Thyroid gland (tissue), 4 donors: ENCODE measurements at regions not wholly inside any gene's neighbourhood (a gene's known extent, or its start where the extent isn't known, plus 50 kb on each side); places are given as distances from the start of the nearest gene placed in this dataset.

Experiments used
- DNase-seq, 2 donors: peaks; one replicate each; pipeline ENCODE4 v3.0.0-alpha.2; 2019
- H3K27ac ChIP-seq, 3 donors: fragments of 200-600 bp; sonication (generic); 1 replicate in 2 of 3; 2 replicates in 1 of 3; pipeline ENCODE4 v1.5.1; 2016 to 2019; ENCODE audit warnings: mild to moderate bottlenecking in 1 of 3, moderate library complexity in 1 of 3
- H3K27me3 ChIP-seq: fragments of 200-600 bp; sonication (generic); one replicate; pipeline ENCODE4 v1.5.1; 2019
- H3K36me3 ChIP-seq, 2 donors: fragments of 200-600 bp; sonication (generic); one replicate each; pipeline ENCODE4 v1.5.1; 2016 to 2019
- H3K4me1 ChIP-seq, 2 donors: fragments of 200-600 bp; sonication (generic); one replicate each; pipeline ENCODE4 v1.5.1; 2017 to 2019
- H3K4me3 ChIP-seq, 3 donors: fragments of 200-600 bp; sonication (generic); replicated peaks in 1 of 3; 1 replicate in 2 of 3; 2 replicates in 1 of 3; pipeline ENCODE4 v1.5.1; 2016; ENCODE audit warnings: mild to moderate bottlenecking in 1 of 3
- H3K9me3 ChIP-seq: fragments of 200-600 bp; sonication (generic); one replicate; pipeline ENCODE4 v1.5.1; 2017
- CTCF ChIP-seq, 6 experiments: fragments of 200-600 bp in 3 of 6; fragments of 450-650 bp in 3 of 6; sonication (generic) in 3 of 6; IDR thresholded peaks; one replicate each; pipeline ENCODE4 v1.5.1; 2016 to 2019; ENCODE audit warnings: antibody characterized with exemption in 6 of 6, mild to moderate bottlenecking in 2 of 6, inconsistent platforms in 1 of 6, moderate library complexity in 1 of 6
- POLR2A ChIP-seq, 2 donors: fragments of 450-650 bp; IDR thresholded peaks; one replicate each; pipeline ENCODE4 v1.6.1; 2017; ENCODE audit warnings: antibody characterized with exemption in 2 of 2, mild to moderate bottlenecking in 2 of 2, moderate library complexity in 1 of 2
- WGBS, 2 donors: methylation state at CpG; one replicate each; pipeline ENCODE4 v1.1.5; 2017; 5-methylcytosine and 5-hydroxymethylcytosine counted together
- intact Hi-C: fragments of 100-400 bp; cut with DNase I; formaldehyde crosslinking; loops from one replicate; pipeline ENCODE4 v1.15.1; 2023

- H3K9me3 ChIP-seq: no peaks in the 10 kb centered on the region
- intact Hi-C loops: no loop called here
- H3K4me1 ChIP-seq: no peaks in the 10 kb centered on the region
- 68 to 70% methylated on average over 11 of the region's 11 CpGs for WGBS, 2 donors
- no peak for DNase-seq
- H3K36me3 ChIP-seq: no peaks in the 10 kb centered on the region
- H3K4me3 ChIP-seq: no peak overlapping the region
- H3K27me3 ChIP-seq: no peaks in the 10 kb centered on the region
- no peak for TF ChIP-seq POLR2A (IDR thresholded peaks at IDR 0.05)
- TF ChIP-seq CTCF (IDR thresholded peaks at IDR 0.05): no peak
- no peak overlapping the region for H3K27ac ChIP-seq
Observed at GRCh38 chr22:48198489-48199459, 1436.3 kb downstream of the TBC1D22A start.

- Histone ChIP-seq H3K36me3 (no peaks in the 10 kb centered on the region), H3K27ac (no peak overlapping the region), H3K27me3 (no peaks in the 10 kb centered on the region), H3K4me1 (no peaks in the 10 kb centered on the region), H3K4me3 (no peak overlapping the region), H3K9me3 (no peaks in the 10 kb centered on the region)
- intact Hi-C loops: no loop called here
- 65 to 78% methylated on average over 2 of the region's 2 CpGs for WGBS, 2 donors
- TF ChIP-seq CTCF (IDR thresholded peaks at IDR 0.05): no peak
- no peak for TF ChIP-seq POLR2A (IDR thresholded peaks at IDR 0.05)
- DNase-seq: no peak
Observed at GRCh38 chr22:48197189-48197690, 1434.8 kb downstream of the TBC1D22A start.

- intact Hi-C loops: no loop called here
- TF ChIP-seq CTCF (IDR thresholded peaks at IDR 0.05) (no peak), POLR2A (IDR thresholded peaks at IDR 0.05) (no peak)
- H3K36me3 ChIP-seq: no peaks in the 10 kb centered on the region
- WGBS, 2 donors: 85 to 88% methylated on average over 3 of the region's 3 CpGs
- H3K4me3 ChIP-seq: no peak overlapping the region
- H3K27me3 ChIP-seq: no peaks in the 10 kb centered on the region
- no peaks in the 10 kb centered on the region for H3K9me3 ChIP-seq
- DNase-seq: no peak
- H3K4me1 ChIP-seq: no peaks in the 10 kb centered on the region
- no peak overlapping the region for H3K27ac ChIP-seq
Observed at GRCh38 chr22:48192920-48193319, 1430.5 kb downstream of the TBC1D22A start.

GRCh38 chr22:48192071-48192470, 1429.6 kb downstream of the TBC1D22A start:
- no peak for DNase-seq
- Histone ChIP-seq H3K36me3 (no peaks in the 10 kb centered on the region), H3K4me1 (no peaks in the 10 kb centered on the region), H3K27me3 (no peaks in the 10 kb centered on the region), H3K27ac (no peak overlapping the region), H3K9me3 (no peaks in the 10 kb centered on the region), H3K4me3 (no peak overlapping the region)
- WGBS, 2 donors: 55 to 62% methylated on average over 1 of the region's 1 CpG
- no peak for TF ChIP-seq POLR2A (IDR thresholded peaks at IDR 0.05)
- intact Hi-C loops: no loop called here

GRCh38 chr22:48188231-48188721, 1425.8 kb downstream of the TBC1D22A start:
- intact Hi-C loops: no loop called here
- Histone ChIP-seq H3K36me3 (no peaks in the 10 kb centered on the region), H3K27me3 (no peaks in the 10 kb centered on the region), H3K4me3 (no peak overlapping the region), H3K9me3 (no peaks in the 10 kb centered on the region), H3K4me1 (no peaks in the 10 kb centered on the region), H3K27ac (no peak overlapping the region)
- no peak for DNase-seq
- 86 to 87% methylated on average over 6 to 7 of the region's 7 CpGs for WGBS, 2 donors
- TF ChIP-seq CTCF (IDR thresholded peaks at IDR 0.05): no peak
- TF ChIP-seq POLR2A (IDR thresholded peaks at IDR 0.05): no peak
